ENCODE measurements at regions not wholly inside any gene's neighbourhood (a gene's known extent, or its start where the extent isn't known, plus 50 kb on each side); places are given as distances from the start of the nearest gene placed in this dataset.

GRCh38 chr6:98339506-98339905 lies 494.9 kb upstream of the POU3F2 start:
- DNase-seq (ENCODE audit: low read depth), result no peak
- no peak for TF ChIP-seq CTCF (conservative IDR thresholded peaks at IDR 0.05; ENCODE audit: low read depth, low read length)
- no peak overlapping the region for H3K4me3 ChIP-seq (ENCODE audit: low read depth, low read length)

GRCh38 chr6:98343004-98343403 lies 491.4 kb upstream of the POU3F2 start:
- no peak for TF ChIP-seq CTCF (conservative IDR thresholded peaks at IDR 0.05; ENCODE audit: low read depth, low read length)
- no peak overlapping the region for H3K4me3 ChIP-seq (ENCODE audit: low read depth, low read length)
- DNase-seq (ENCODE audit: low read depth), result no peak

GRCh38 chr6:98343797-98344196 lies 490.6 kb upstream of the POU3F2 start:
- no peak overlapping the region for H3K4me3 ChIP-seq (ENCODE audit: low read depth, low read length)
- DNase-seq (ENCODE audit: low read depth), result no peak
- no peak for TF ChIP-seq CTCF (conservative IDR thresholded peaks at IDR 0.05; ENCODE audit: low read depth, low read length)

GRCh38 chr6:98352348-98352747 lies 482.0 kb upstream of the POU3F2 start:
- TF ChIP-seq CTCF (conservative IDR thresholded peaks at IDR 0.05; ENCODE audit: low read depth, low read length), result no peak
- no peak overlapping the region for H3K4me3 ChIP-seq (ENCODE audit: low read depth, low read length)
- DNase-seq (ENCODE audit: low read depth), result no peak

GRCh38 chr6:98358173-98358572 lies 476.2 kb upstream of the POU3F2 start:
- DNase-seq (ENCODE audit: low read depth), result no peak
- TF ChIP-seq CTCF (conservative IDR thresholded peaks at IDR 0.05; ENCODE audit: low read depth, low read length), result no peak
- no peak overlapping the region for H3K4me3 ChIP-seq (ENCODE audit: low read depth, low read length)

GRCh38 chr6:98366371-98366770 lies 468.0 kb upstream of the POU3F2 start:
- DNase-seq (ENCODE audit: low read depth), result no peak

More at GRCh38 chr6:98366371-98366770, 468.0 kb upstream of the POU3F2 start:
- no peak for TF ChIP-seq CTCF (conservative IDR thresholded peaks at IDR 0.05; ENCODE audit: low read depth, low read length)
- no peak overlapping the region for H3K4me3 ChIP-seq (ENCODE audit: low read depth, low read length)

All from epithelial cell of proximal tubule (primary cell).